LNCaP clone FGC (cell line): ENCODE measurements at regions not wholly inside any gene's neighbourhood (a gene's known extent, or its start where the extent isn't known, plus 50 kb on each side); places are given as distances from the start of the nearest gene placed in this dataset.

Experiments
- DNase-seq: peaks from one replicate; pipeline ENCODE4 v3.0.0-alpha.2; 2011; ENCODE audit warnings: low read depth
- H3K4me3 ChIP-seq: 2 replicates; pipeline ENCODE4 v1.5.1; 2011; ENCODE audit warnings: mild to moderate bottlenecking, low read depth, low read length, control low read depth
- CTCF ChIP-seq: IDR thresholded peaks from 2 replicates; pipeline ENCODE4 v1.5.1; 2012; ENCODE audit warnings: mild to moderate bottlenecking; ENCODE audit not compliant: control insufficient read depth, insufficient read depth; ENCODE audit errors: extremely low read depth

GRCh38 chr10:108204528-108205305 lies 1040.2 kb upstream of the SORCS1 start:
- DNase-seq = no peak
- H3K4me3 ChIP-seq = no peak overlapping the region
- peak; percentile 68 for TF ChIP-seq CTCF

GRCh38 chr10:108203905-108204527 lies 1039.5 kb upstream of the SORCS1 start:
- no peak overlapping the region for H3K4me3 ChIP-seq
- no peak for TF ChIP-seq CTCF
- no peak for DNase-seq

DNA sequence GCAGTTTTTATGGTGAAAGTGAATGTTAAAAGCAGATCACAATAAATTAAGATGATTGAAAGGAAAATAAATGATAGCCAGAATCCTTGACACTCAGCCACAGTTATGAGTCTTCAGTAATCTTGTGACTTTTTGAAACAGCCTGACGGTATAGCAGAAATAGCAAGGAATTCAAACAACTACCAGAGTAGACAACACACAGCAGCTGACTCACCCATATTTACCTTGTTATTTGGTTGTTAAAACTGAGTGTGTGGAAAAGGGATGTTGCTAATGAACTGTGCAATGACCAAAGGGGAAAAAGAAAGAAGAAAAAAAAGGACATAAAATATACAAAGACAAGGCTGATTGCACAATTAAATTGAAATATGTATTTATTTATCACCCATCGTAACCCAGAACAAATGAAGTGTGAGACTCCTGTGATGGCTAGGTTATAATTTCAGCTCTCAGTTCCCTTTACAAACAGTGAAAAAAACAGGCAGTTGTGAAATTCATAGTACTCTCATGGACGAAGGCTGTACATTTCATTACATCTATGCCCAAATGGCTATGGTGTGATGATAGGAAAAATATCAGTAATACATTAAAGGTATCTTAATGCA lies 1023.0 kb upstream of the SORCS1 start:
- no peak for DNase-seq
- TF ChIP-seq CTCF = no peak
- no peak overlapping the region for H3K4me3 ChIP-seq

GRCh38 chr10:108184114-108184513 lies 1019.6 kb upstream of the SORCS1 start:
- no peak overlapping the region for H3K4me3 ChIP-seq
- TF ChIP-seq CTCF = no peak
- no peak for DNase-seq

DNA sequence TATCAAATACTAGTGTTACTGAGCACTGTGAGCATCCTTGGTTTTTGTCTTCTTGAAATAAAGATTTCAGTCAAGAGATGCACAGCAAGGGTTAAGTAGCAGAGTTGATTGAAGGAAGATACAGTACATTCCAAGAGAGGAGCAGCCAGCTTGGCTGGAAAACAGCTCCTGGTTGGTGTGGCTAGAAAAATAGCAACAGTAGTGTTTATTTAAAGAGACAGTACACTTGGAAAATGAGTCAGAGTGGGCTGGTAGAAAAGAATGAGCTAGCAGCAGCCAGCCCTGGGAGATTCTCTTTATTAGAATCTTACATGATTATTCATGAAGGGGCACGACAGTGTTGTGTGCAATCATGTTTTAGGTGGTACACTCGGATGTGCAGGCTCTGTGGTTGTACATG lies 1016.4 kb upstream of the SORCS1 start:
- no peak for DNase-seq
- no peak for TF ChIP-seq CTCF
- no peak overlapping the region for H3K4me3 ChIP-seq

GRCh38 chr10:108169846-108170245 lies 1005.3 kb upstream of the SORCS1 start:
- DNase-seq = no peak
- no peak overlapping the region for H3K4me3 ChIP-seq
- no peak for TF ChIP-seq CTCF
